GM13976 (cell line): ENCODE measurements at regions not wholly inside any gene's neighbourhood (a gene's known extent, or its start where the extent isn't known, plus 50 kb on each side); places are given as distances from the start of the nearest gene placed in this dataset.

Experiments used
- DNase-seq: peaks from one replicate; pipeline ENCODE4 v3.0.0; 2012; ENCODE audit warnings: low spot score
- CTCF ChIP-seq: IDR thresholded peaks from 2 replicates; pipeline ENCODE4 v1.5.1; 2012; ENCODE audit warnings: borderline replicate concordance, mild to moderate bottlenecking; ENCODE audit not compliant: insufficient read depth; ENCODE audit errors: extremely low read depth, missing control alignments, control extremely low read depth
- in situ Hi-C: fragments of 300-500 bp; cut with MboI; formaldehyde crosslinking; loops from one replicate; pipeline ENCODE4 v1.12.0; 2022; ENCODE audit warnings: low sequenced_read_pairs, mixed read lengths, inconsistent platforms; ENCODE audit not compliant: unreplicated experiment

GRCh38 chr1:227392984-227393764 lies 74.9 kb upstream of the CDC42BPA start:
- in situ Hi-C loops = no loop called here
- no peak for DNase-seq
- TF ChIP-seq CTCF = no peak

- no peak for DNase-seq
- in situ Hi-C loops = no loop called here
- no peak for TF ChIP-seq CTCF
Observed at GRCh38 chr1:227391879-227392278, 73.6 kb upstream of the CDC42BPA start.

GRCh38 chr1:227391211-227391610 lies 72.9 kb upstream of the CDC42BPA start:
- DNase-seq = no peak
- in situ Hi-C loops = no loop called here
- TF ChIP-seq CTCF = no peak

GRCh38 chr1:227390525-227390924 lies 72.2 kb upstream of the CDC42BPA start:
- no peak for DNase-seq
- in situ Hi-C loops = no loop called here
- TF ChIP-seq CTCF = no peak

GRCh38 chr1:227388214-227389168 lies 70.2 kb upstream of the CDC42BPA start:
- DNase-seq = no peak
- in situ Hi-C loops = no loop called here
- no peak for TF ChIP-seq CTCF

- in situ Hi-C loops = no loop called here
- DNase-seq = no peak
- TF ChIP-seq CTCF = no peak
Observed at GRCh38 chr1:227379555-227379892, 61.2 kb upstream of the CDC42BPA start.
